WTC11 (cell line): ENCODE measurements at regions not wholly inside any gene's neighbourhood (a gene's known extent, or its start where the extent isn't known, plus 50 kb on each side); places are given as distances from the start of the nearest gene placed in this dataset.

Source experiments
- CREB1 ChIP-seq: sonication (generic); formaldehyde crosslinking; IDR thresholded peaks from 2 replicates; pipeline ENCODE4 v1.8.0; 2023; ENCODE audit warnings: mild to moderate bottlenecking, missing genetic modification reagents
- ESRRA ChIP-seq: sonication (generic); formaldehyde crosslinking; IDR thresholded peaks from 2 replicates; pipeline ENCODE4 v1.8.1; 2022; ENCODE audit warnings: mild to moderate bottlenecking, missing genetic modification reagents, borderline replicate concordance
- NFYB ChIP-seq: sonication (generic); formaldehyde crosslinking; conservative IDR thresholded peaks from 2 replicates; pipeline ENCODE4 v1.8.0; 2022; ENCODE audit warnings: low read depth, missing genetic modification reagents
- NR3C1 ChIP-seq: sonication (generic); formaldehyde crosslinking; conservative IDR thresholded peaks from 2 replicates; pipeline ENCODE4 v1.8.1; 2023; ENCODE audit warnings: low read depth, mild to moderate bottlenecking, missing genetic modification reagents
- SMAD3 ChIP-seq: sonication (generic); formaldehyde crosslinking; IDR thresholded peaks from 2 replicates; pipeline ENCODE4 v1.8.0; 2022; ENCODE audit warnings: missing genetic modification reagents, mild to moderate bottlenecking, borderline replicate concordance
- TCF7 ChIP-seq: sonication (generic); formaldehyde crosslinking; IDR thresholded peaks from 2 replicates; pipeline ENCODE4 v1.8.0; 2022; ENCODE audit warnings: mild to moderate bottlenecking, low read depth, missing genetic modification reagents, moderate library complexity
- TP53 ChIP-seq: sonication (generic); formaldehyde crosslinking; IDR thresholded peaks from 2 replicates; pipeline ENCODE4 v1.8.1; 2023; ENCODE audit warnings: mild to moderate bottlenecking, missing genetic modification reagents
- ZBTB43 ChIP-seq: sonication (generic); formaldehyde crosslinking; IDR thresholded peaks from 2 replicates; pipeline ENCODE4 v1.8.1; 2023; ENCODE audit warnings: mild to moderate bottlenecking, missing genetic modification reagents
- ZNF263 ChIP-seq: sonication (generic); formaldehyde crosslinking; IDR thresholded peaks from 2 replicates; pipeline ENCODE4 v1.8.1; 2022; ENCODE audit warnings: low read depth, mild to moderate bottlenecking, moderate library complexity, missing genetic modification reagents
- TF ChIP-seq, protein P1 (sequence below): fragments of 200-600 bp; IDR thresholded peaks from 2 replicates; pipeline ENCODE4 v1.8.0; 2022; ENCODE audit warnings: antibody characterized with exemption

DNA sequence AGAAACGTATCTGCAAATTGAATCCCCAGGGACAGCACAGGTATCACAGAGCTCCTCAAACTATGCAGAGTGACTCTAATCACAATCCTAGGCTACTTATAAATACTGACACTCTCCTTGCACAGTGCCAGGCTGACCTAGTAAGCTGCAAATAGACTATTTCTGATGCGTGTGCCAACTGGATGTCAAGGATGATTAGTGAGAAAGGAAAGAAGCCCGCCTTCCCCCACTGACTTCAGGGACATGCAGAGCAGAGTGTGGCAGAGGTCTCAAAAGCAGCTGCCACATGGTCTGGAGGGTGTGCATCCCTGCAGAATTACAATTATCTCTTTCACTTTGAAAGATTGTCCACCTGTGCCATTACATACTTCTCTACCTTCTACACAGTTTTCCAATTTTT, 235.6 kb downstream of the CPS1 start:
- TF ChIP-seq, protein P1, sequence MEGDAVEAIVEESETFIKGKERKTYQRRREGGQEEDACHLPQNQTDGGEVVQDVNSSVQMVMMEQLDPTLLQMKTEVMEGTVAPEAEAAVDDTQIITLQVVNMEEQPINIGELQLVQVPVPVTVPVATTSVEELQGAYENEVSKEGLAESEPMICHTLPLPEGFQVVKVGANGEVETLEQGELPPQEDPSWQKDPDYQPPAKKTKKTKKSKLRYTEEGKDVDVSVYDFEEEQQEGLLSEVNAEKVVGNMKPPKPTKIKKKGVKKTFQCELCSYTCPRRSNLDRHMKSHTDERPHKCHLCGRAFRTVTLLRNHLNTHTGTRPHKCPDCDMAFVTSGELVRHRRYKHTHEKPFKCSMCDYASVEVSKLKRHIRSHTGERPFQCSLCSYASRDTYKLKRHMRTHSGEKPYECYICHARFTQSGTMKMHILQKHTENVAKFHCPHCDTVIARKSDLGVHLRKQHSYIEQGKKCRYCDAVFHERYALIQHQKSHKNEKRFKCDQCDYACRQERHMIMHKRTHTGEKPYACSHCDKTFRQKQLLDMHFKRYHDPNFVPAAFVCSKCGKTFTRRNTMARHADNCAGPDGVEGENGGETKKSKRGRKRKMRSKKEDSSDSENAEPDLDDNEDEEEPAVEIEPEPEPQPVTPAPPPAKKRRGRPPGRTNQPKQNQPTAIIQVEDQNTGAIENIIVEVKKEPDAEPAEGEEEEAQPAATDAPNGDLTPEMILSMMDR, result no peak
- no peak for TF ChIP-seq TP53 (CRISPR knock-in tag)
- TF ChIP-seq CREB1 (CRISPR knock-in tag), result no peak
- TF ChIP-seq SMAD3 (CRISPR knock-in tag), result no peak
- TF ChIP-seq ZBTB43 (CRISPR knock-in tag), result no peak
- TF ChIP-seq NFYB (CRISPR knock-in tag), result no peak
- no peak for TF ChIP-seq ZNF263
- no peak for TF ChIP-seq TCF7 (CRISPR knock-in tag)
- TF ChIP-seq ESRRA (CRISPR knock-in tag), result no peak
- TF ChIP-seq NR3C1 (CRISPR knock-in tag), result no peak
